ENCODE measurements at regions not wholly inside any gene's neighbourhood (a gene's known extent, or its start where the extent isn't known, plus 50 kb on each side); places are given as distances from the start of the nearest gene placed in this dataset.

DNA sequence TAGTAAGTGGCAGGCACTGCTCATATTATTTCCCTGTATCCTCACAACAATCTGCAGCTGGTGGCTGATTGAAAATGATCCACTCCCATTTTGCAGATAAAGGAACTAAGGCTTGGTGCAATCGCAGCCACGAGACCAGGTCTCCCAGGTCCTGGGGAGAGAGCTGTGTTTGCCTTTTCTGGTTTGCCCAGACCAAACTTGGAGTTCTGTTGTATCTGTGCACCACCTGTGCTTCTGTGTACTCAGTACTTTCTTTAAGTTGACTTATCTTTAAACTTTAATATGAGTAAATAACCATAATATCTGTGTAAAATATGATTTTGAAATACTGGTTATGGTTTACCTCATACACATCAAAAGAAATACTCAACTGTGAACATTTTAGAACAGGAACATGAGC lies 625.7 kb upstream of the CFAP20DC start:
- TF ChIP-seq, protein P1, sequence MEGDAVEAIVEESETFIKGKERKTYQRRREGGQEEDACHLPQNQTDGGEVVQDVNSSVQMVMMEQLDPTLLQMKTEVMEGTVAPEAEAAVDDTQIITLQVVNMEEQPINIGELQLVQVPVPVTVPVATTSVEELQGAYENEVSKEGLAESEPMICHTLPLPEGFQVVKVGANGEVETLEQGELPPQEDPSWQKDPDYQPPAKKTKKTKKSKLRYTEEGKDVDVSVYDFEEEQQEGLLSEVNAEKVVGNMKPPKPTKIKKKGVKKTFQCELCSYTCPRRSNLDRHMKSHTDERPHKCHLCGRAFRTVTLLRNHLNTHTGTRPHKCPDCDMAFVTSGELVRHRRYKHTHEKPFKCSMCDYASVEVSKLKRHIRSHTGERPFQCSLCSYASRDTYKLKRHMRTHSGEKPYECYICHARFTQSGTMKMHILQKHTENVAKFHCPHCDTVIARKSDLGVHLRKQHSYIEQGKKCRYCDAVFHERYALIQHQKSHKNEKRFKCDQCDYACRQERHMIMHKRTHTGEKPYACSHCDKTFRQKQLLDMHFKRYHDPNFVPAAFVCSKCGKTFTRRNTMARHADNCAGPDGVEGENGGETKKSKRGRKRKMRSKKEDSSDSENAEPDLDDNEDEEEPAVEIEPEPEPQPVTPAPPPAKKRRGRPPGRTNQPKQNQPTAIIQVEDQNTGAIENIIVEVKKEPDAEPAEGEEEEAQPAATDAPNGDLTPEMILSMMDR (IDR thresholded peaks at IDR 0.05): no peak
- H3K27me3 Mint-ChIP-seq: no peaks in the 10 kb centered on the region
- H3K4me3 Mint-ChIP-seq: no peak overlapping the region
- DNase-seq: no peak
- no peaks in the 10 kb centered on the region for H3K36me3 Mint-ChIP-seq (ENCODE audit: low read depth)
- intact Hi-C loops (cut with micrococcal nuclease): no loop called here
- no peaks in the 10 kb centered on the region for H3K9me3 Mint-ChIP-seq
- CTCF ChIA-PET: no interaction called here
- H3K4me1 Mint-ChIP-seq (ENCODE audit: low read depth): no peaks in the 10 kb centered on the region
- POLR2A ChIA-PET: no interaction called here
- ATAC-seq: no peak
- no peak overlapping the region for H3K27ac Mint-ChIP-seq

DNA sequence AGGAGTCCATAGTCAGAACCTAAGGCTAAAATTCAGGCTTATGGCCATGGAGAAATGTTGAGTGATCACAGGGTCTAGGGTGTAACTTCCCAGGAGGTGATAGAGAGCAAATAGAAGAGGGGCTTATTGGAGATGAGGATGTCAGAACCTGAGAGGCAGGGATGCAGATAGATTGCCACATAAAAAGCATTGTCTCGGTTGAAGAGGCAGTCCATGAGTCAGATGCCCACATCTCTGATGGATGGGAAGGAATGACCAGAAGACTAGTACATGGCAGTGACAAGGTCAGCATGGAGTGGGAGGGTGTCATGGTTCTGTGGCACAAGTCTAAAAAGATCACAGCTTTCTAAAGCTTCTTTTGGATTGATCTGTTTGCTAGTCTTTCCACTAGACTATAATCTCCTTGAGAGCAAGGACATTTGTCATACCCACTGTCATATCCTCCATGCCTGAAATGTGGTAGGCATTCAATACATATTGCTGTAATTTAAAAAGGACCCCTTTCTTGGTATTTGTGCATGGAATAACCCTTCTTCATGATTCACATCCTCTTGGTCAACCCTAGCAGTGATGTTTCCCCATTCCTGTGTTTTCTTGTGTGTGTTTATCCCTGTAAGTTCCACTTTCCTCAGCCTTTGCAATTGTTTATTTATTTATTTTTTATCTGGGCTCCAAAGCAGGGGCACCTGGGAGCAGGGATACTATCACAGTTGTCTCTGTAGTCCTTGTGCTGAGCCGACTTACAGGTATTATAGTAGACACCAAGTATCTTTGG lies 613.4 kb upstream of the CFAP20DC start:
- no peak for DNase-seq
- CTCF ChIA-PET: interaction anchor here (1.1 kb wide), 1 partner anchor 157 kb away, joined by 3 read pairs; no protein-coding TSS in a partner anchor
- H3K27ac Mint-ChIP-seq: no peak overlapping the region
- no peaks in the 10 kb centered on the region for H3K27me3 Mint-ChIP-seq
- intact Hi-C loops (cut with micrococcal nuclease): no loop called here
- H3K4me1 Mint-ChIP-seq (ENCODE audit: low read depth): no peaks in the 10 kb centered on the region
- H3K4me3 Mint-ChIP-seq: no peak overlapping the region
- no peak for ATAC-seq
- TF ChIP-seq, protein P1 (IDR thresholded peaks at IDR 0.05): no peak
- POLR2A ChIA-PET: no interaction called here
- no peaks in the 10 kb centered on the region for H3K9me3 Mint-ChIP-seq
- no peaks in the 10 kb centered on the region for H3K36me3 Mint-ChIP-seq (ENCODE audit: low read depth)

DNA sequence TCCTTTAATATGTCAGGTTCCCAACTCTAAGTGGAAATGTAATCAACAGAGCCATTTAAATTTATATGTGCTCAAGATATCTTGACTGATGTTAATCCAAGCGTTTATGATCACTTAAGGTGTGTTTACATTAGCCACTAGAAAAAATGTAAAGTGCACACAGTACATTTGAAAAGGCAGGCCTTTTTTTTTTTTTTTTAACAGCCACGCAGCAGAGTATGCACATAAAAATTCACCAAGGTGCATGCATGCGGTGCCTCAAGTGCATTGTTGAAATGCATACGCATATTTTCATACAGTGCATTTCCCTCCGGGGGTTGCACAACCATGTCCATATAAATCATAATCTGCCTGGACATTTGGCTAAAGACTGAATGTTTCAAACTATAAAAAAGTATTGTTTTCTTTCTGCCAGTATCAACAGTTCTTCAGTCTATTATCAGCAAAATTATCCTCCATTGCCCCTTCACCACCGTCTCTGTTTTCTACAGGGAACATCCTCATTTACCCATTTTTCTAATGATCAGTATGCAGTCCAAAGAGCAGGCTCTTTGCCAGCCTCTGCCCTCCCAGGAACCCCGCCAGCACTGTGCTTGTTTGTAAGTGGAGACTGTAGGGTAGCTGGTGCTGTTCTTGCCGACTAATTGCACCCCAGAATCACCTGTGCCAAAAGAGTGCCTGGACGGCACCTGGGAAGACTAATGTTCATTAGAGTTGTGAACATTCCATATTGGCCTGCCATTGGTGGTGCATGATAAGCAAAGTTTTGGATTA lies 611.2 kb upstream of the CFAP20DC start:
- TF ChIP-seq, protein P1 (IDR thresholded peaks at IDR 0.05): no peak
- intact Hi-C loops (cut with micrococcal nuclease): no loop called here
- ATAC-seq: no peak
- no peaks in the 10 kb centered on the region for H3K4me1 Mint-ChIP-seq (ENCODE audit: low read depth)
- DNase-seq: no peak
- no peaks in the 10 kb centered on the region for H3K9me3 Mint-ChIP-seq
- H3K4me3 Mint-ChIP-seq: no peak overlapping the region
- no peaks in the 10 kb centered on the region for H3K27me3 Mint-ChIP-seq
- H3K36me3 Mint-ChIP-seq (ENCODE audit: low read depth): no peaks in the 10 kb centered on the region
- ChIA-PET CTCF (interaction anchor here (1.1 kb wide), 1 partner anchor 57 kb away, joined by 3 read pairs; no protein-coding TSS in a partner anchor), POLR2A (no interaction called here)
- H3K27ac Mint-ChIP-seq: no peak overlapping the region

DNA sequence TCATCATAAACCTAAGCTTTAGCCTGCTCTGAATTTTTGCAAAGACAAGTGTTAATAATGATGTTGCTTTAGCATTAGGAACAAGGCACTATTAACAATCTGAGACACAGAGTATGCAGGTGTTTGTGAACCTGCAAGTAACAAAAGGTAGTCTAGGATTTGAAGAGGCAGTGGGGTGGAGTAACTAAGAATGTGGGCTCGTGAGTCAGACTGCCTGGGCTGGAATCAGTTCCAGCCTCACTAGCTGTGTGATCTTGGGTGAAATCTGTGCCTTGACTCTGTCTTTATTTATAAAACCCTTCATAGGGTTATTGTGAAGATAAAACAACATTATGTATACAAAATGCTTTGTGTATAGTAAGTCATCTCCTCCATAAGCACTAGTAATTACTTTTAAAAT lies 610.6 kb upstream of the CFAP20DC start:
- ATAC-seq: no peak
- no peaks in the 10 kb centered on the region for H3K36me3 Mint-ChIP-seq (ENCODE audit: low read depth)
- no peaks in the 10 kb centered on the region for H3K27me3 Mint-ChIP-seq
- ChIA-PET POLR2A (no interaction called here), CTCF (interaction anchor here (1.1 kb wide), 1 partner anchor 57 kb away, joined by 3 read pairs; no protein-coding TSS in a partner anchor)
- TF ChIP-seq, protein P1 (IDR thresholded peaks at IDR 0.05): no peak
- no peak overlapping the region for H3K27ac Mint-ChIP-seq
- intact Hi-C loops (cut with micrococcal nuclease): no loop called here
- no peak overlapping the region for H3K4me3 Mint-ChIP-seq
- no peaks in the 10 kb centered on the region for H3K4me1 Mint-ChIP-seq (ENCODE audit: low read depth)
- no peak for DNase-seq
- no peaks in the 10 kb centered on the region for H3K9me3 Mint-ChIP-seq

DNA sequence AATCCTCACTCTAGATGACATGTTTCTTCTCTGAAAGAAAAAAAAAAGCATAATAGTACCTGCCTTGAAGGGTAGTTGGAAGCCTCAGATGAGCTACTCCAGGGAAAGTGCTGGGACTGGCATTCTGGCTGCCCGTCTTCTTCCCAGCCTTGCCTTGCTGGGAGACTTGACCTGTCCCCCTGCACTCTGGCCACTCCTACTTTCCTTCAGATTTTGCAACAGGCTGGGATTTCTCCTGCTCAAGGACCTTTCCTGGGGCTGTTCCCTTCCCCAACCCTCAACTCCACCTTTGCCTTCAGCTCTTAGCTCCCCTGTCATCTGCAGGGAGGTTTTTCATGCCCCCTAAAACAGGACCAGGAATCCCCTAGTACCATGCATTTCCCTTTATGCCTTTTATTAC lies 609.9 kb upstream of the CFAP20DC start:
- POLR2A ChIA-PET: no interaction called here
- H3K4me1 Mint-ChIP-seq (ENCODE audit: low read depth): no peaks in the 10 kb centered on the region

More for the DNA sequence above, 609.9 kb upstream of the CFAP20DC start:
- DNase-seq: no peak
- CTCF ChIA-PET: interaction anchor here (1.1 kb wide), 1 partner anchor 58 kb away, joined by 3 read pairs; no protein-coding TSS in a partner anchor
- ATAC-seq: no peak
- Mint-ChIP-seq H3K27ac (no peak overlapping the region), H3K27me3 (no peaks in the 10 kb centered on the region), H3K9me3 (no peaks in the 10 kb centered on the region), H3K4me3 (no peak overlapping the region), H3K36me3 (ENCODE audit: low read depth) (no peaks in the 10 kb centered on the region)
- TF ChIP-seq, protein P1 (IDR thresholded peaks at IDR 0.05): no peak
- intact Hi-C loops (cut with micrococcal nuclease): no loop called here

All from activated CD8-positive, alpha-beta T cell treated with anti-CD3 and anti-CD28 coated beads for 36 hours (primary cell).